Erythroblast (primary cell): ENCODE measurements at regions not wholly inside any gene's neighbourhood (a gene's known extent, or its start where the extent isn't known, plus 50 kb on each side); places are given as distances from the start of the nearest gene placed in this dataset.

Experiments
- DNase-seq, 2 experiments: peaks; one replicate each; lab custom pipeline; 2025; lab: John Stamatoyannopoulos, UW
- GATA1 ChIP-seq: IDR thresholded peaks from 2 replicates; pipeline ENCODE4 v1.6.1; 2011; ENCODE audit warnings: low read depth, mild to moderate bottlenecking, control low read depth, low read length, moderate library complexity
- POLR2A ChIP-seq: IDR thresholded peaks from 2 replicates; pipeline ENCODE4 v1.6.1; 2011; ENCODE audit warnings: mild to moderate bottlenecking, low read length

DNA sequence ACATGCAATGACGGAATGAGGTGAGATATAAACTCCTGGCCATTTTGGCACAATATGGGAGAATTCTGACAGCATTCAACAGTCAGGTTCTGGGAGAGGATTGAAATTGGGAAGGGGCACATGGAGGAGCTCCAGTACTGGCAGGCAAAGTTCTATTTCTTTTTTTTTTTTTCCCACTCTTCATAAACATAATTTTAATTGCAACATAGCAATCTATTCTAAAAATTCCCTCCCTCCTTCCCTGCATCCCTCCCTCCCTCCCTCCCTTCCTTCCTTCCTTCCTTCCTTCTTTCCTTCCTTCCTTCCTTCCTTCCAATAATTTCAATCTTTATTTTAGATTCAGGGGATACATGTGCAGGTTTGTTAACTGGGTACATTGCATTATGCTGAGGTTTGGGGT lies 93.2 kb downstream of the PTCSC3 start:
- TF ChIP-seq GATA1 (no peak), POLR2A (no peak)
- DNase-seq = no peak

- TF ChIP-seq GATA1 (no peak), POLR2A (no peak)
- no peak for DNase-seq
These were observed 98.4 kb downstream of the PTCSC3 start for GRCh38 chr14:36078080-36078479.

DNA sequence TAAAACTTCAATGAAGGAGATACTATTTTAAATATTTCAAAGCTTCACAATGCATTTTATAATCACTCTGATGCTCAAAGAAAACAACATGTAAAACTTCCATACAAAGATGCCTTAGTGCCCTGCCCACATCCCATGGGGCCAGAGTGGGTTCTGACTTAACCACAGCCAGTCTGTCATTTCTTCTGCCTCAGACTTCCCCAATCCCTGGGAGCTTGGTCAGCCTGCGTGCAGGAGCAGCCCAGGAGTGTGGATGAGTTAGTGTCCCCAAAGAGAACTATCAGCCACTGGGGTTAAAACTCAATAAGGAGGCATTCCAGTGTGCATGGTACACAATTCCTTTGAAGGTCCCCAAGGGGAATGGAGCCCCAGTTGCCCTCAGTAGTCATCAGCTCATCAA lies 100.3 kb downstream of the PTCSC3 start:
- TF ChIP-seq GATA1 (no peak), POLR2A (no peak)
- no peak for DNase-seq

- DNase-seq = no peak
- TF ChIP-seq GATA1 (no peak), POLR2A (no peak)
These were observed 101.3 kb downstream of the PTCSC3 start for GRCh38 chr14:36075203-36075602.

GRCh38 chr14:36070720-36071043 lies 105.8 kb downstream of the PTCSC3 start:
- no peak for TF ChIP-seq GATA1
- TF ChIP-seq POLR2A = no peak
- DNase-seq = no peak

DNA sequence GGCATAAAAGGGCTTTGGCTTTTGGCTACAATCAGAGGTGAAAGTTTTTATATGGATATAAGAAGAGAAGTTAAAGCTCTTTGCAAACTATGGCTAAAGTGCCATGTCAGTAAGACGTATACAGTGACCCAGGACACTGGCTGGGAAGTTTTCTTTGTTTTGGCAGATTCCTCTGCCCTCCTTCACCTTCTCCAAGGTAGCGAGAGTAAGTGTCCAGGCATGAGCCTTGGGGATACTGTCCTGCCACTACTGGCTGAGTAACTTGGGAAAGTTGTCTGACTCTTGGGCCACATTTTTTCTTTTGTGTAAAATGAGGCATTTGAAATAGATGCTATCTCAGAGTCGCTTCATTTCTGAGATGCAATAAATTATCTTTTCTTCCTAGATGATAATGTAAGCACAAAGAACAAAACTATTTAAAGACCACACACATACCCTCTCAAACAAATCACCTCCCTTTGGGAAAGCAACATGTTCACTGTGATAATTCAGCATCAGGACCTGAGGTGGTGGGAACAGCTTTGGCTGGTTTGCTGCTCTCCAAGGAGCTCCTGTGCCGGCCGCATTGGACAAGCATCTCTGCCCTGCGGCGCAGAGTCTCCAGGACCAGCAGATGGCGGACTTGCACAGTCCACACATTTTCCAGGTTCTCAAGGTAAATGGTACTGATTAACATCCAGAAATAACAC lies 106.3 kb downstream of the PTCSC3 start:
- peak; percentile 30 to 51 for DNase-seq

DNA sequence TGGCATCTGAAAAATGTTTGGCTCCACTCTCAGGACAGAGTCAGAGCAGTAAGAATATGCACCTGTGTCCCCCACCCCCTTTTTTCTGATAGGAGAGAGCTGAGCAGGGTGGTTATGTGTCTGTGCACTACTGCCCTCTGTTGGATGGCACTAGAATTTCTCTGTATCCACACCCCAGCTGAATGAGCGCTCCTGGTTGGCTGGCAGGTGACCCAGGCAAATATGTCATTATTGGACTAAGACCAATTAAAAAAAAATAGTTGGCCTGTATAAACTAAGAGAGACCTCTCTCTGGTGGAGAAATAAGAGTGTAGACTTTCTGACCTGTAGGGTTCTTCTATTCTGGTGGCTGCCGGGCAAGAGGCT lies 107.0 kb downstream of the PTCSC3 start:
- peak; percentile 39 to 63 for DNase-seq
- TF ChIP-seq GATA1 (no peak), POLR2A (no peak)

More for the DNA sequence above, 106.3 kb downstream of the PTCSC3 start:
- no peak for TF ChIP-seq GATA1
- no peak for TF ChIP-seq POLR2A

DNA sequence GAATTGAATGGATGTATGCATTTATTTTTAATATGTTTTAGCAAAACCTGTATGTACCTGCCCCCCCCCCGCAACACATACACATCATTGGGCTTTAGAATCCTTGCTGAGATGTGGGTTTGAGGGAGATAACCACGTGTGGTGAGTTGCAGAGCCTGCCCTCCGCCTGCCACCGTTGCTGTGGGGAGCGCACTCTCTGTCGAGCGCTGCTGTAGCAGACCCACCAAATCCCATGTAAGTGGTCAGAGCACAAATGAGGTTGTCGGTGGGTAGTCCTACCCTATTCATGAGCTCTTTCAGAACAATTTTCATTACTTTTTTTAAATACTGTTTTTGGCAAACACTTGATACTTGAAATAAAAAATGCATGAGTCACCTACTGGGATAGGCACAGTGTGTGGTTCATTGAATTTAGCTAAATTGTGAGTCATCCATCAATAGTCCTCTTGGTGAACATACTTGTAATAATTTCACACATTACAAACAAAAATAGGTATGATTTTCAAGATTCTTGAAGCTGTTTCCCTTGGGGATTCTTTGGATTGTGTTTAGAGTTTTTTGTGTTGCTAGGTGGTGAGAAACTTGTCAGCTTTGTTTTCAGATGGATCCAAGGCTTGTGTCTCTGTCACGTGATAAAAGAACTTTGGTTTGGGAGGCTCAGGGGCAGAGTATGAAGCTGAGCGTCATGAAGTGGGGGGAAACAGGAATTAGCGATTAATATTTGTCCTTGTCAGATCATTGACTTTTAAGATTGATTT lies 107.6 kb downstream of the PTCSC3 start:
- no peak for DNase-seq

GRCh38 chr14:36067428-36068187 lies 108.9 kb downstream of the PTCSC3 start:
- no peak for TF ChIP-seq POLR2A
- TF ChIP-seq GATA1 = no peak

More for the DNA sequence above, 107.6 kb downstream of the PTCSC3 start:
- TF ChIP-seq POLR2A (no peak), GATA1 (no peak)

DNA sequence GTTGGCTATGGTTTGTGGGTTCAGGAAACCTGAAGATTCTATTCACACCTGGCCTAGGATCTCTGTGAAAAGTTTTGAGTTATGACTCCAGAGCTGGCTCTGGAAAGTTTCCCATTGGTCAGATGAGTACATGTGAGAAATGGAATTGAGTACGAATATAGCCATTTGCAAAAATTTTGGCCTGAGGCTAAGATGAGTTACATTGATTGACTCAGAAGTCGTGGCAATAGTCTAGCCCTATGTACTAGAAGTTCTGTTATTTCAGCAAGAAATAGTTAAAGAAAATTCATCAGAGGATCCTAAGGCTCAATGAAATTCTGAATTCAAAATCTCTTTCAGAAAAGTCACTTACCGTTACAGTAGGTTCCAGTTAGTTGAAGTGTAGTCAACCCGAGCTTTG lies 109.9 kb downstream of the PTCSC3 start:
- no peak for DNase-seq
- TF ChIP-seq POLR2A (no peak), GATA1 (no peak)

More at GRCh38 chr14:36067428-36068187, 108.9 kb downstream of the PTCSC3 start:
- DNase-seq = no peak

- no peak for TF ChIP-seq GATA1
- no peak for TF ChIP-seq POLR2A
These were observed 110.7 kb downstream of the PTCSC3 start for GRCh38 chr14:36065831-36066230.

DNA sequence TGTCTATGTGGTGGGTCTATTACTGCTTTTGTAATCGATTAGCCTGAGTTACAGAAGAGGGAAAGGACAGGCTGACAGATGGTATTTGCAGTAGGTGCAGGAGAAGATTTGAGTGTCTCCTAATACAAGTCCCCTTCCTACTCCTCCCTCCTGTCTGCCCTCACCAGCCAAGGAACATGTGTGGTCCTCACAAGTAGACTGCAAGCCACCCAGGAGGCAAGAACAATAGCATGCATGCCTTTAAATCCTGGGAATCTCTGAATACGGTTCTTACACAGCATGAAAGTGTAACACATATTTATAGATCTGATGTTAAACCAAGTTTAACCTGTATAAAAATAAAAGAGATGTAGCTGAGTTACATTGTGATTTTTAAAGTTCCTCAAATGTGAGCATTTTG lies 117.0 kb downstream of the PTCSC3 start:
- no peak for TF ChIP-seq GATA1
- no peak for TF ChIP-seq POLR2A

More at GRCh38 chr14:36065831-36066230, 110.7 kb downstream of the PTCSC3 start:
- DNase-seq = no peak

GRCh38 chr14:36057452-36058116 lies 118.9 kb downstream of the PTCSC3 start:
- no peak for DNase-seq
- TF ChIP-seq POLR2A (no peak), GATA1 (no peak)

More for the DNA sequence above, 117.0 kb downstream of the PTCSC3 start:
- DNase-seq = no peak

GRCh38 chr14:36056845-36057244 lies 119.7 kb downstream of the PTCSC3 start:
- no peak for DNase-seq
- TF ChIP-seq GATA1 (no peak), POLR2A (no peak)
